ENCODE measurements at regions not wholly inside any gene's neighbourhood (a gene's known extent, or its start where the extent isn't known, plus 50 kb on each side); places are given as distances from the start of the nearest gene placed in this dataset.

DNA sequence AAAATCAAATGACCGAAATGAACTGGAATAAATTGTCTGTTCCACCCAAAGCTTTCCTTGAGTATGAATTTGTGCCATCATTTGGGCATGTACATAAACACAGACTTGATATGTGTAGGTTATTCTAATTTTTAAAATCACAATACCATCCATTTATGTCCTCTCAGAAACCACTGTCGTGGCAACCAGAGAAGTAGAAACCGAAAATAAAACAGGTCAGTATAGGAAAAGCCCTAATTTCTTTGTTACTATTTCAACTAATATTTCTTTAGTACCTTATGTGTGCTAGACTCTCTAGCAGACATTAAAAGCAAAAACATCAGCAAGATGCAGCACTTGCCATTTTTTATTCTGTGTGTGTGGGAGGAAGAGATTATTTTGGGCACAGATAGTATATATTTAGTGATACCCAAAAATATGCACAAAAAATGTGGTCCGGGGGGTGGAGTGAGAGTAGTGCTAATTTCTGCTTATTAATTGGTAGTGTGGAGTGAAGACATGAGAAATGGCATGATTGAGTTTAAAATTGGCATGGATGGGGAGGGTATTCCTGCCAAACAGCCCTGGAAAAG lies 130.8 kb upstream of the CNTN1 start:
- no peak overlapping the region for H2AK5ac ChIP-seq (ENCODE audit: insufficient read length, low read length)
- TF ChIP-seq, protein P1, sequence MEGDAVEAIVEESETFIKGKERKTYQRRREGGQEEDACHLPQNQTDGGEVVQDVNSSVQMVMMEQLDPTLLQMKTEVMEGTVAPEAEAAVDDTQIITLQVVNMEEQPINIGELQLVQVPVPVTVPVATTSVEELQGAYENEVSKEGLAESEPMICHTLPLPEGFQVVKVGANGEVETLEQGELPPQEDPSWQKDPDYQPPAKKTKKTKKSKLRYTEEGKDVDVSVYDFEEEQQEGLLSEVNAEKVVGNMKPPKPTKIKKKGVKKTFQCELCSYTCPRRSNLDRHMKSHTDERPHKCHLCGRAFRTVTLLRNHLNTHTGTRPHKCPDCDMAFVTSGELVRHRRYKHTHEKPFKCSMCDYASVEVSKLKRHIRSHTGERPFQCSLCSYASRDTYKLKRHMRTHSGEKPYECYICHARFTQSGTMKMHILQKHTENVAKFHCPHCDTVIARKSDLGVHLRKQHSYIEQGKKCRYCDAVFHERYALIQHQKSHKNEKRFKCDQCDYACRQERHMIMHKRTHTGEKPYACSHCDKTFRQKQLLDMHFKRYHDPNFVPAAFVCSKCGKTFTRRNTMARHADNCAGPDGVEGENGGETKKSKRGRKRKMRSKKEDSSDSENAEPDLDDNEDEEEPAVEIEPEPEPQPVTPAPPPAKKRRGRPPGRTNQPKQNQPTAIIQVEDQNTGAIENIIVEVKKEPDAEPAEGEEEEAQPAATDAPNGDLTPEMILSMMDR (conservative IDR thresholded peaks at IDR 0.05) = no peak
- no peak for DNase-seq
- no peaks in the 10 kb centered on the region; the same call in 1 of the 2 replicates for H3K27me3 Mint-ChIP-seq (ENCODE audit: low read depth)
- H2BK5ac ChIP-seq (ENCODE audit: insufficient read length, low read length) = no peak overlapping the region
- no peaks in the 10 kb centered on the region for H4K20me1 ChIP-seq (ENCODE audit: control insufficient read depth, insufficient read depth, insufficient read length)
- H2AFZ ChIP-seq (ENCODE audit: low read length) = no peak overlapping the region
- H3K79me1 ChIP-seq (ENCODE audit: insufficient read depth, low read depth, low read length, poor library complexity, severe bottlenecking) = no peaks in the 10 kb centered on the region
- no peak overlapping the region for H4K5ac ChIP-seq (ENCODE audit: insufficient read length, low read depth, low read length)
- no peaks in the 10 kb centered on the region for H3K4me1 Mint-ChIP-seq
- no peak overlapping the region for H2BK15ac ChIP-seq (ENCODE audit: low read depth, low read length)
- no peak overlapping the region for H3K23ac ChIP-seq (ENCODE audit: insufficient read length, low read depth, low read length)
- H4K91ac ChIP-seq (ENCODE audit: insufficient read length, low read depth, low read length) = no peak overlapping the region
- H3K56ac ChIP-seq (ENCODE audit: insufficient read length, low read depth, low read length) = no peak overlapping the region
- H3K36me3 Mint-ChIP-seq (ENCODE audit: insufficient read depth in 1 of 3, low read depth in 3 of 3) = no peaks in the 10 kb centered on the region
- no peak overlapping the region for H3K27ac Mint-ChIP-seq
- no peak overlapping the region for H4K8ac ChIP-seq (replicated peaks; ENCODE audit: insufficient read length, low read depth, low read length)
- H3K4ac ChIP-seq (ENCODE audit: low read depth, low read length) = no peak overlapping the region
- H3T11ph ChIP-seq (ENCODE audit: low read length) = no peak overlapping the region
- H3K9me3 ChIP-seq (ENCODE audit: control insufficient read depth, low read depth, low read length) = no peaks in the 10 kb centered on the region
- H3K9ac ChIP-seq (ENCODE audit: extremely low read depth, insufficient read length, low read length) = no peak overlapping the region
- H3K23me2 ChIP-seq (ENCODE audit: insufficient read length, low read depth, low read length, poor library complexity, severe bottlenecking) = no peaks in the 10 kb centered on the region
- H3K27me3 ChIP-seq (ENCODE audit: insufficient read depth, low read length) = no peaks in the 10 kb centered on the region
- H3K18ac ChIP-seq (ENCODE audit: insufficient read length, low read depth, low read length) = no peak overlapping the region
- no peak overlapping the region for H2BK120ac ChIP-seq (ENCODE audit: low read depth, low read length, poor library complexity, severe bottlenecking)
- no peak overlapping the region for H3K27ac ChIP-seq (ENCODE audit: insufficient read length, low read depth, low read length)
- WGBS (ENCODE audit: extremely low coverage, insufficient read length, low lambda C conversion rate) = no CpG with 5 or more reads among the region's 4 CpGs
- H3K9me3 Mint-ChIP-seq = no peaks in the 10 kb centered on the region
- H2BK12ac ChIP-seq (ENCODE audit: insufficient read length, low read depth, low read length) = no peak overlapping the region
- no peak overlapping the region for H2BK20ac ChIP-seq (ENCODE audit: low read depth, low read length, poor library complexity, severe bottlenecking)
- H3K4me2 ChIP-seq (ENCODE audit: insufficient read depth, insufficient read length, low read length) = no peak overlapping the region
- H3K4me1 ChIP-seq (ENCODE audit: insufficient read depth, low read length) = no peaks in the 10 kb centered on the region
- H3K79me2 ChIP-seq (ENCODE audit: insufficient read depth, low read length) = no peaks in the 10 kb centered on the region
- no peak overlapping the region for H3K14ac ChIP-seq (ENCODE audit: insufficient read depth, low read length)
- no peak overlapping the region for H3K4me3 Mint-ChIP-seq

Measured in H9 (cell line).